SK-N-SH treated with all-trans-retinoic acid at 6 μM for 48 hours (cell line): ENCODE measurements at regions not wholly inside any gene's neighbourhood (a gene's known extent, or its start where the extent isn't known, plus 50 kb on each side); places are given as distances from the start of the nearest gene placed in this dataset.

Experiments
- BACH2 ChIP-seq: fragments of 250-450 bp; sonication (Bioruptor Pico); IDR thresholded peaks from 2 replicates; pipeline ENCODE4 v1.9.0; 2021; ENCODE audit warnings: mild to moderate bottlenecking, borderline replicate concordance
- SNAI2 ChIP-seq: fragments of 250-450 bp; sonication (Bioruptor Pico); IDR thresholded peaks from 2 replicates; pipeline ENCODE4 v1.5.0; 2020; ENCODE audit warnings: mild to moderate bottlenecking, moderate library complexity
- ZFP3 ChIP-seq: fragments of 250-450 bp; sonication (Bioruptor Pico); IDR thresholded peaks from 2 replicates; pipeline ENCODE4 v1.5.0; 2020; ENCODE audit warnings: mild to moderate bottlenecking, moderate library complexity
- ZFP30 ChIP-seq: fragments of 450-650 bp; formaldehyde crosslinking; IDR thresholded peaks from 2 replicates; pipeline ENCODE4 v1.5.0; 2022; ENCODE audit warnings: mild to moderate bottlenecking, moderate library complexity
- TF ChIP-seq, protein P1 (sequence below): fragments of 250-450 bp; sonication (Bioruptor Pico); IDR thresholded peaks from 2 replicates; pipeline ENCODE4 v1.5.0; 2020; ENCODE audit warnings: mild to moderate bottlenecking, moderate library complexity
- TF ChIP-seq, protein P2 (sequence below): fragments of 250-450 bp; sonication (Bioruptor Pico); IDR thresholded peaks from 2 replicates; pipeline ENCODE4 v1.8.0; 2021; ENCODE audit warnings: low read depth, mild to moderate bottlenecking, moderate library complexity, borderline replicate concordance
- TF ChIP-seq, protein P3 (sequence below): fragments of 250-450 bp; sonication (Bioruptor Pico); IDR thresholded peaks from 2 replicates; pipeline ENCODE4 v1.8.0; 2020; ENCODE audit warnings: mild to moderate bottlenecking, moderate library complexity, borderline replicate concordance

DNA sequence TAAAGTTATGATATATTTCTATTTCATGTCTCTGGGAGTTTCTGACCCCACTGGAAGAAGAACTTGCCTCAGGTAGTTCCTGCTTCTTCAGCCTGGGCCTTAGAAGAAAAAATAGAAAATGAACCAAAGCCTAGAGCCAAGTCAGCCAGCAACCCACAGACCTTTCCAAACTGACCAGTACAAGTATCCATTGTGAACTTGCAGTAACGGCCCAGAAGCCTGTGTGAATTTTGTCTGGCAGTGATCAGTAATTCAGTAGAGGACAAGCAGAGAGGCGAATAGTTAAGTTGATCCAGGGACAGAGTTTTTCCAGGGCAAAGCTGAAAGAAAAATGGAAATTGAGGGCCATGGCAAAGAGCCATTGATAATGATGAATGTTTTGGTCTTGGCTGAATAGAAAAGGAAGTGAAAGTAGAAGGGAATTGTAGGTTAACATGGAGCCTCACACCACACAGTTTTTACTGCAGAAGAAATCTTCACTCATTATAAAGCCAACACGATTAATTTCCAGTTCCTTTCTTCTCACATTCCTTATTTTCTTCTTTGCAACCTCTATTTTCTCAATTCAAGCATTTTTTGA, 311.8 kb downstream of the BTG1 start:
- TF ChIP-seq, protein P1, sequence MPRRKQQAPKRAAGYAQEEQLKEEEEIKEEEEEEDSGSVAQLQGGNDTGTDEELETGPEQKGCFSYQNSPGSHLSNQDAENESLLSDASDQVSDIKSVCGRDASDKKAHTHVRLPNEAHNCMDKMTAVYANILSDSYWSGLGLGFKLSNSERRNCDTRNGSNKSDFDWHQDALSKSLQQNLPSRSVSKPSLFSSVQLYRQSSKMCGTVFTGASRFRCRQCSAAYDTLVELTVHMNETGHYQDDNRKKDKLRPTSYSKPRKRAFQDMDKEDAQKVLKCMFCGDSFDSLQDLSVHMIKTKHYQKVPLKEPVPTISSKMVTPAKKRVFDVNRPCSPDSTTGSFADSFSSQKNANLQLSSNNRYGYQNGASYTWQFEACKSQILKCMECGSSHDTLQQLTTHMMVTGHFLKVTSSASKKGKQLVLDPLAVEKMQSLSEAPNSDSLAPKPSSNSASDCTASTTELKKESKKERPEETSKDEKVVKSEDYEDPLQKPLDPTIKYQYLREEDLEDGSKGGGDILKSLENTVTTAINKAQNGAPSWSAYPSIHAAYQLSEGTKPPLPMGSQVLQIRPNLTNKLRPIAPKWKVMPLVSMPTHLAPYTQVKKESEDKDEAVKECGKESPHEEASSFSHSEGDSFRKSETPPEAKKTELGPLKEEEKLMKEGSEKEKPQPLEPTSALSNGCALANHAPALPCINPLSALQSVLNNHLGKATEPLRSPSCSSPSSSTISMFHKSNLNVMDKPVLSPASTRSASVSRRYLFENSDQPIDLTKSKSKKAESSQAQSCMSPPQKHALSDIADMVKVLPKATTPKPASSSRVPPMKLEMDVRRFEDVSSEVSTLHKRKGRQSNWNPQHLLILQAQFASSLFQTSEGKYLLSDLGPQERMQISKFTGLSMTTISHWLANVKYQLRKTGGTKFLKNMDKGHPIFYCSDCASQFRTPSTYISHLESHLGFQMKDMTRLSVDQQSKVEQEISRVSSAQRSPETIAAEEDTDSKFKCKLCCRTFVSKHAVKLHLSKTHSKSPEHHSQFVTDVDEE (CRISPR knock-in tag): no peak
- TF ChIP-seq, protein P2, sequence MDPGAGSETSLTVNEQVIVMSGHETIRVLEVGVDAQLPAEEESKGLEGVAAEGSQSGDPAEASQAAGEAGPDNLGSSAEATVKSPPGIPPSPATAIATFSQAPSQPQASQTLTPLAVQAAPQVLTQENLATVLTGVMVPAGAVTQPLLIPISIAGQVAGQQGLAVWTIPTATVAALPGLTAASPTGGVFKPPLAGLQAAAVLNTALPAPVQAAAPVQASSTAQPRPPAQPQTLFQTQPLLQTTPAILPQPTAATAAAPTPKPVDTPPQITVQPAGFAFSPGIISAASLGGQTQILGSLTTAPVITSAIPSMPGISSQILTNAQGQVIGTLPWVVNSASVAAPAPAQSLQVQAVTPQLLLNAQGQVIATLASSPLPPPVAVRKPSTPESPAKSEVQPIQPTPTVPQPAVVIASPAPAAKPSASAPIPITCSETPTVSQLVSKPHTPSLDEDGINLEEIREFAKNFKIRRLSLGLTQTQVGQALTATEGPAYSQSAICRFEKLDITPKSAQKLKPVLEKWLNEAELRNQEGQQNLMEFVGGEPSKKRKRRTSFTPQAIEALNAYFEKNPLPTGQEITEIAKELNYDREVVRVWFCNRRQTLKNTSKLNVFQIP (CRISPR knock-in tag): no peak
- no peak for TF ChIP-seq ZFP30
- TF ChIP-seq BACH2 (CRISPR knock-in tag): no peak
- TF ChIP-seq, protein P3, sequence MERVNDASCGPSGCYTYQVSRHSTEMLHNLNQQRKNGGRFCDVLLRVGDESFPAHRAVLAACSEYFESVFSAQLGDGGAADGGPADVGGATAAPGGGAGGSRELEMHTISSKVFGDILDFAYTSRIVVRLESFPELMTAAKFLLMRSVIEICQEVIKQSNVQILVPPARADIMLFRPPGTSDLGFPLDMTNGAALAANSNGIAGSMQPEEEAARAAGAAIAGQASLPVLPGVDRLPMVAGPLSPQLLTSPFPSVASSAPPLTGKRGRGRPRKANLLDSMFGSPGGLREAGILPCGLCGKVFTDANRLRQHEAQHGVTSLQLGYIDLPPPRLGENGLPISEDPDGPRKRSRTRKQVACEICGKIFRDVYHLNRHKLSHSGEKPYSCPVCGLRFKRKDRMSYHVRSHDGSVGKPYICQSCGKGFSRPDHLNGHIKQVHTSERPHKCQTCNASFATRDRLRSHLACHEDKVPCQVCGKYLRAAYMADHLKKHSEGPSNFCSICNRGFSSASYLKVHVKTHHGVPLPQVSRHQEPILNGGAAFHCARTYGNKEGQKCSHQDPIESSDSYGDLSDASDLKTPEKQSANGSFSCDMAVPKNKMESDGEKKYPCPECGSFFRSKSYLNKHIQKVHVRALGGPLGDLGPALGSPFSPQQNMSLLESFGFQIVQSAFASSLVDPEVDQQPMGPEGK: no peak
- TF ChIP-seq SNAI2: no peak
- TF ChIP-seq ZFP3: no peak
